Bronchial epithelial cell (primary cell): ENCODE measurements at regions not wholly inside any gene's neighbourhood (a gene's known extent, or its start where the extent isn't known, plus 50 kb on each side); places are given as distances from the start of the nearest gene placed in this dataset.
A peak's percentile ranks its signal among the peaks of the same experiment; 100 is the strongest.

Experiments
- DNase-seq: peaks from one replicate; pipeline ENCODE4 v3.0.0-alpha.2; 2010; ENCODE audit warnings: low read depth
- FAIRE-seq: peaks from 2 replicates; lab custom pipeline; 2011; peaks lifted over from hg19 to GRCh38; lab: Jason Lieb, UNC
- H3K27me3 ChIP-seq: 2 replicates; pipeline ENCODE4 v1.5.1; 2011; ENCODE audit warnings: low read length; ENCODE audit not compliant: control insufficient read depth, insufficient read depth
- H3K36me3 ChIP-seq: 2 replicates; pipeline ENCODE4 v1.5.1; 2011; ENCODE audit warnings: low read length; ENCODE audit not compliant: control insufficient read depth, insufficient read depth
- H3K4me3 ChIP-seq: 2 replicates; pipeline ENCODE4 v1.5.1; 2011; ENCODE audit warnings: mild to moderate bottlenecking, low read depth, low read length, control low read depth
- TF ChIP-seq, protein P1 (sequence below): IDR thresholded peaks from 2 replicates; pipeline ENCODE4 v1.5.1; 2011; ENCODE audit warnings: mild to moderate bottlenecking, moderate library complexity, low read length, control low read depth, inconsistent platforms; ENCODE audit not compliant: insufficient read depth, severe bottlenecking

DNA sequence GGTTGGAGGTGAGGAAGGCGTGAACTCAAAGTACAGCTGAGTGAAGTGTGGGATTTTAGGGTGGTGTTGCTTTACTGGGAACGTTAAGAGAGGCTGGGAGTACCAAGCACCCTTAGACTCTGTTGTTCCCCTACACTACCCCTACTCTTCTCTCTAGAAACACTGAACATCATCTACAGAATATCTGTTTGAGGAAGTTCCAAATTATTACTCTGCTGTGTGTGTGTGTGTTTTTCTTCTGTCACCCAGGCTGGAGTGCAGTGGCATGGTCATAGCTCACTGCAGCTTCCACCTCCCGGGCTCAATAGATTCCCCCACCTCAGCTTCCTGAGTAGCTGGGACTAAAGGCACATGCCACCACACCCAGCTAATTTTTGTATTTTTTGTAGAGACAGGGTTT lies 76.7 kb upstream of the AP1S2 start:
- H3K27me3 ChIP-seq = no peaks in the 10 kb centered on the region
- DNase-seq = no peak
- no peak for FAIRE-seq
- no peaks in the 10 kb centered on the region for H3K36me3 ChIP-seq
- no peak overlapping the region for H3K4me3 ChIP-seq
- TF ChIP-seq, protein P1, sequence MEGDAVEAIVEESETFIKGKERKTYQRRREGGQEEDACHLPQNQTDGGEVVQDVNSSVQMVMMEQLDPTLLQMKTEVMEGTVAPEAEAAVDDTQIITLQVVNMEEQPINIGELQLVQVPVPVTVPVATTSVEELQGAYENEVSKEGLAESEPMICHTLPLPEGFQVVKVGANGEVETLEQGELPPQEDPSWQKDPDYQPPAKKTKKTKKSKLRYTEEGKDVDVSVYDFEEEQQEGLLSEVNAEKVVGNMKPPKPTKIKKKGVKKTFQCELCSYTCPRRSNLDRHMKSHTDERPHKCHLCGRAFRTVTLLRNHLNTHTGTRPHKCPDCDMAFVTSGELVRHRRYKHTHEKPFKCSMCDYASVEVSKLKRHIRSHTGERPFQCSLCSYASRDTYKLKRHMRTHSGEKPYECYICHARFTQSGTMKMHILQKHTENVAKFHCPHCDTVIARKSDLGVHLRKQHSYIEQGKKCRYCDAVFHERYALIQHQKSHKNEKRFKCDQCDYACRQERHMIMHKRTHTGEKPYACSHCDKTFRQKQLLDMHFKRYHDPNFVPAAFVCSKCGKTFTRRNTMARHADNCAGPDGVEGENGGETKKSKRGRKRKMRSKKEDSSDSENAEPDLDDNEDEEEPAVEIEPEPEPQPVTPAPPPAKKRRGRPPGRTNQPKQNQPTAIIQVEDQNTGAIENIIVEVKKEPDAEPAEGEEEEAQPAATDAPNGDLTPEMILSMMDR = no peak

DNA sequence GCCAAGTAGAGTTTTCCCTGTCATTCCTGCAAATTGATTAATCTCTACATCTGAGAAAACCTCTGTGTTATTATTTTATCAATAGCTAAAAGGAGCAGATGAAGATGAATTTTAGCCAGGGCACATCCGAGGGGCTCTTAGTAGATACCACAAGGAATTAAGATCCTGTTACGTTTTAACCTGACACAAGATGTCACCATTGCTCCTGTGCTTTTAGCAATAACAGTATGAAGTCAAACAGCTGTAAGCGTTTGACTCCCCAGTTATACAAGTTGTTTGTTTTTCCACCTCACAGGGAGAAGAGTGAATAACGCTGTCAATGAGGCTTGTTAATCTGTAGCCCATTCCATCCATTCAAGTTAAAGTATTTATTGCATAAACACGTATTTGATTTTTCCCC lies 76.0 kb upstream of the AP1S2 start:
- FAIRE-seq = no peak
- TF ChIP-seq, protein P1 = peak; percentile 28
- H3K4me3 ChIP-seq = no peak overlapping the region
- DNase-seq = peak; percentile 49
- H3K27me3 ChIP-seq = no peaks in the 10 kb centered on the region
- no peaks in the 10 kb centered on the region for H3K36me3 ChIP-seq

DNA sequence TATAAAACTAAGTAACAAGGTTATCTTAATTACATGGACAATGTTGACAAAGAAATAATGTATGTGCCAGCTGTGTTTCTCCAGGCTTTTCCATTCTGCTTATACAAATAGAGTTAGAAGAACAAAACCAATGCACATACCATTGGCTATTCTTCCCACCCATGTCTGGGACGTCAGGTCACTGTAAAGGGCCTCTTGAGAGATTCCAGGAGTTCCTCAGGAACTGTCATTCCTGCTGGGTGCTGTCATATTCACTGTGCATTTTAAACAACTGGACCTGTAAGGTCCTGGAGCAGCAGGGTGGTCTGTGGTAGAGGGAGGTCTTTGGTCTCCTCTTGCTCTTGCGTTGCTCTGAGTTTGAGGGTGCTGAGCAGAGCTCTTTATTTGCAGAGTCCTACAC lies 74.6 kb upstream of the AP1S2 start:
- Histone ChIP-seq H3K4me3 (no peak overlapping the region), H3K36me3 (no peaks in the 10 kb centered on the region), H3K27me3 (no peaks in the 10 kb centered on the region)
- DNase-seq (no peak), FAIRE-seq (no peak)
- TF ChIP-seq, protein P1 = no peak

DNA sequence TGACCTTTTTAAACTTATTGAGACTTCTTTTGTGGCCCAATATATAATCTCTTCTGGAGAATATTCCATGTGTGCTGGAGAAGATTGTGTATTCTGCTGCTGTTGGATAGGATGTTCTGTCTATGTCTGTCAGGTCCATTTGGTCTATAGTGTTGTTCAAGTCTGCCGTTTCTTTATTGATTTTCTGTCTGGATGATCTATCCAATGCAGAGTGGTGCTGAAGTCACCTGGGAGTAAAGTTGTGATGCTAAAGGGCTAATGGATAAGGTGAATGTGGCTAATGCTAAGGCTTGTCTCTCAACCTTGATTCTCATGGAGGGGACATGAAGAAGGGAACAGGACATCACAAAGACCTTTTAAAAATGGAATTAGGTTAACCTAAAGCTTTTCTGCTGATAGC lies 72.0 kb upstream of the AP1S2 start:
- DNase-seq = no peak
- TF ChIP-seq, protein P1 = no peak
- no peaks in the 10 kb centered on the region for H3K27me3 ChIP-seq
- H3K36me3 ChIP-seq = no peaks in the 10 kb centered on the region
- FAIRE-seq = no peak
- H3K4me3 ChIP-seq = no peak overlapping the region

DNA sequence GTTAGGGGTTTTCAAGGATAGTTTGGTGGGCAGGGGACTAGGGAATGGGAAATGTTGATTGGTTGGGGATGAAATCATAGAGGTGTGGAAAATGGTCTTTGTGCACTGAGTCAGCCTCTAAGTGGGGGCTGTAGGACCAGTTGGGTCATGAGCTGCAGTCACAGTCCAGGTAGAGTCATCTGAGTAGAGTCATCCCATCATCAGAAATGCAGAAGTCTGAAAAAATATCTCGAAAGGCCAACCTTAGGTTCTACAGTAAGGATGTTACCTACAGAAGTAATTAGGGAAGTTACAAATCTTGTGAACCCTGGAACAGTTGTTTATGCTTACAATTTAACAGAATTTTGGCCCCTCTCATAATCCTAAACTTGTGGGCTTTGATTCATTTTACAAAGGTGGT lies 63.4 kb upstream of the AP1S2 start:
- no peak for FAIRE-seq
- DNase-seq = no peak
- no peaks in the 10 kb centered on the region for H3K27me3 ChIP-seq
- H3K4me3 ChIP-seq = no peak overlapping the region
- no peaks in the 10 kb centered on the region for H3K36me3 ChIP-seq
- TF ChIP-seq, protein P1 = no peak

DNA sequence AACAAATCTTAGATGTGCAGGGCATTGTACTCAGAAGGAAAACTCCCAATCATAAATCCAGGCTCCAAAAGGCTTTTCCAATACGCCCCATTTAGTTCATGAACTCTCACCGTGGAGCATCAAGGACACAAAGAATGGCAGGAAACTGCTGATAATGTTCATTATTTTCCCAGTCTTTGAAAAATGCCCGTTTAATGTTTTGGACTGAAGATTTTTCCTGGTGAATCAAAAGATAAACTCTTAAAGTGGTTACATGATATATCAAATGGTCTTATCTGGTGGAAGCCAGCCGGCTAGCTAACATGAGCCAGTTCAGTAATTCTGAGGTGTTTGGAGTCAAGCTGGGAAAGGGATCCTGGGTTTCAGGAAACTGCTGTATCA lies 62.1 kb upstream of the AP1S2 start:
- no peak for FAIRE-seq

More for the DNA sequence above, 62.1 kb upstream of the AP1S2 start:
- no peak for DNase-seq
- no peaks in the 10 kb centered on the region for H3K36me3 ChIP-seq
- TF ChIP-seq, protein P1 = no peak
- H3K4me3 ChIP-seq = no peak overlapping the region
- no peaks in the 10 kb centered on the region for H3K27me3 ChIP-seq
